Heart left ventricle (tissue), 13 donors: ENCODE measurements at regions not wholly inside any gene's neighbourhood (a gene's known extent, or its start where the extent isn't known, plus 50 kb on each side); places are given as distances from the start of the nearest gene placed in this dataset.

Source experiments
- CTCF ChIP-seq, 12 donors: fragments of 200-600 bp; sonication (generic) in 4 of 12; IDR thresholded peaks; one replicate each; pipeline versions ENCODE4 v1.5.0 to v1.8.0; 2018 to 2022; ENCODE audit warnings: antibody characterized with exemption in 12 of 12, mild to moderate bottlenecking in 5 of 12
- POLR2A ChIP-seq, 2 donors: fragments of 450-650 bp; IDR thresholded peaks; one replicate each; pipeline ENCODE4 v1.6.1; 2017; ENCODE audit warnings: antibody characterized with exemption in 2 of 2, mild to moderate bottlenecking in 2 of 2, moderate library complexity in 2 of 2
- donor health status: ischemic (EF 13 %, LVEDD 7.1; RV severe dilation, severe dysfunction).
- donor health status: DM: no; HTN: yes; CAD: no.
- donor health status: DM: no; HTN: no; CAD: no.
- donor health status: ischemic (EF 25% LVEDD 6.9; RV normal size, moderate dysfunction).
- donor health status: ischemic (EF 25% LVEDD 5.7; RV mildly dilated, moderate dysfunction).
- donor health status: ischemic (EF 35%, LVEDD 5.7; RV mildly dilated, moderate dysfunction).
- donor health status: nonischemic (EF 11% LVEDD 7.7; RV severe dilation, severe dysfunction).
- donor health status: DM: yes; HTN: yes; CAD: no.
- donor health status: PGD.
- donor health status: ischemic (EF 29% LVEDD 5.4; RV normal size, mild dysfunction).
- donor health status: nonischemic (EF 23%, LVEDD 6.1; RV moderate dilation, normal function).

GRCh38 chr12:67877727-67878126 is 111.5 kb upstream of the IFNG-AS1 start:
- no peak for TF ChIP-seq POLR2A (IDR thresholded peaks at IDR 0.05)
- TF ChIP-seq CTCF (IDR thresholded peaks at IDR 0.05): no peak
